ENCODE measurements at regions not wholly inside any gene's neighbourhood (a gene's known extent, or its start where the extent isn't known, plus 50 kb on each side); places are given as distances from the start of the nearest gene placed in this dataset.

GRCh38 chr2:147715807-147716206, 129.0 kb upstream of the ACVR2A start:
- H3K27ac ChIP-seq (ENCODE audit: low read depth, low read length) = no peak overlapping the region

DNA sequence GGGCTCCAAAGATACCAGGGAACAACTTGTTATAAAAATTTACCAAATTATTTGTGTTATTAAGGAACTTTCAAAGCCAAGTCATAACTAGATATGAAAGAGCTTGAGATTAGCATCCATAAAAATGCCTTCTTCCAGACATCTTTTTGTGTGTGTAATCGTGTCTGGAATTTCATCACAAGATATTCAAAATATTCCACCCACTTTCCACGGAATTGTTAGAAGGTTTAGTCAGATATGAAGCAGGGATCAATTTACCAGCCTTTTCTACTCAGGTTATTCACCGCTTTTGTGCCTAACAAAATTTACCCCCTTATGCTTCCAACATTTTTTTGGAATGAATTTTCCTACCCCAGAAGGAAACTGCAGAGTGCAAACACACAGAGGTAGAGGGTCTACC, 130.2 kb upstream of the ACVR2A start:
- WGBS, 3 donors = 72 to 86% (median 82%) methylated on average over 3 of the region's 3 CpGs

DNA sequence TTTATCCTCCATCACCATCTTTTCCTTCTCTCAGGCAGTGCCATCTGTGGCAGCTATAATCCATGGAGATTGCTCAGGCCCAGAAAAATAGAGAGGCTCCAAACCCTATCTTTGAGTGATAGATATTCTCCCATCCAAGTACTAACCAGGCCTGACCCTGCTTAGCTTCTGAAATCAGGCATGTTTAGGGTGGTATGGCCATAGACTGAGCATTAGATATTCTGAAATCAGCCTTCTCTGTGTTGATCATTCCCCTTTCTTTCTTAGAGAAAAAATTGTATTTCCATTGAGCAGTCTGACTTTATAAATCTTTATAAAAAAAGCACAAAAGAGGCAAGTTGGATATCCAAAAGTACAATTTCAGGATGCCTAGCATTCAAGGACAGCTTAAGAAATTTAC, 131.5 kb upstream of the ACVR2A start:
- H3K27ac ChIP-seq (ENCODE audit: low read depth, low read length) = no peak overlapping the region

More for the DNA sequence above, 130.2 kb upstream of the ACVR2A start:
- H3K27ac ChIP-seq (ENCODE audit: low read depth, low read length) = no peak overlapping the region

DNA sequence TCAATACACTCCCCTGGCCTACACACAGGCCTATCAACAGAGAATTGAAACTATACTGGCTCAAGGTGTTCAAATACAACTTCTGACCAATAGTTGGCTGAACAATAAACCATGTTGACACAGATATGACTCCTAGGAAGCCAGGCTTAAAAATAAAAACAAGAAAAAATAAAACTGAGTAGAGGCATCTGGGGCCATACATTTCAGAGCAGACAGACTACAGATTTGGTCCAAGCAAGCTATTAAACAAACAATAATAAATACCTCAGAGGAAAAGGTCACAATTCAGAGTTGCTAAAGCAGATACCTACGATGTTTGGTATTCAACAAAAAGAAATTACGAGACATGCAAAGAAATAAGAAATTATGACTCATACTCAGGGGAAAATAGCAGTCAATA, 132.8 kb upstream of the ACVR2A start:
- 80 to 86% (median 85%) methylated on average over 2 of the region's 2 CpGs for WGBS, 3 donors

DNA sequence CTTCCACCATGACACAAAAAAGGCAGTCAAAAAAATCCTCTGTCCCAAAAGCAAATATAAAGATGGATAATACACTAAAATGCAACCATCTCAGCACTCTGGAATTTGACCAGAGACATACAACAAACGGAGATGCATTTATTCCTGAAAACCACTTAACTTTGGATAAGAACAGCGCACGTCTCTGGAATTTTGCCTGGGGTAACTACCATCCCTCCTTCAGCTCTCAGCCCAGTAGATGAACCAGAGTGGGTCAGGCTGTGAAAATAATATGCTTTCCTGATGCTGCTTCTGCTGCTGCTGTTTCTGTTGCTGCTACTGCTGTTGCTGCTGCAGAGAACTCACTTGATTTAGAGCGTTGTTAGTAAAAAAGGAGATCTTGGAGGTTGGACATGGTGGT, 133.8 kb upstream of the ACVR2A start:
- H3K27ac ChIP-seq (ENCODE audit: low read depth, low read length) = no peak overlapping the region
- 93 to 98% (median 93%) methylated on average over 4 of the region's 4 CpGs for WGBS, 3 donors

More for the DNA sequence above, 132.8 kb upstream of the ACVR2A start:
- no peak overlapping the region for H3K27ac ChIP-seq (ENCODE audit: low read depth, low read length)

GRCh38 chr2:147709655-147710054, 135.2 kb upstream of the ACVR2A start:
- no peak overlapping the region for H3K27ac ChIP-seq (ENCODE audit: low read depth, low read length)

DNA sequence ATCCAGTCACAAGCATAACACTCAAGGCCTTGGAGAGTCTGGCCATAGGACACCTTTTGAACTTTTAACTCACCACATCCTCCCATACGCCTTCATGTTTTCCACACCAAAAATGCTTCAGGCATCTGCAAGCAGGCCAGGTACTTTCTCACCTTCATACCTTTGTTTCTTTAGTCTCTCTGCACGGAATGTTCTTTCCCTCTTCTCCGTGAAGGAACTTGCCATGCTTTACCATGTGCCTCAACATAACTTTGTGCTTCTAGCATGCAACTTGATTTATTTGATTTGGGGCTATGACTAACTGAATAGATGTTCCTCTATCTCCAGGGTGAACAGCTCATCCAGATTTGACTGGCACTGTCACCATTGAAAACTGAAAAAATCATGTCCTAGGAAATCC, 141.7 kb upstream of the ACVR2A start:
- 59 to 77% (median 62%) methylated on average over 3 of the region's 3 CpGs for WGBS, 3 donors
- H3K27ac ChIP-seq (ENCODE audit: low read depth, low read length) = no peak overlapping the region

DNA sequence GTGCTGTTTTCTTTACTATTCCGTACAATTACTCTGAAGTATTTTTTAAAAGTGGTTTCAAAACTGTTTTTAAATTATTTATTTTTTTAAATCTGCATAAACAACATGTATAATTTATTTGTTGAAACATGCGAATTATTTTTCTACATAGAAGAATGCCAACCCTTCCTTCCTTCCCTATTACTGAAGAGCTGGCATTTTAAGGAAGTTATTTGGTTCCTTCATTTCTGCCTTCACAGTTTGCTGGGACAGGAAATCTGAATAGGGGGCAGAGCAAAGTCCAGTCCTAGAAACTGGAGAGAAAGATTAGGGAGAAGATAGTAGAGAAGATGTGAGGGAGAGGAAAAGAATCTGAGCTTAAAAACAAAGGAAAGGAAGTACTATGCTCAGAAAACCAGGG, 146.7 kb upstream of the ACVR2A start:
- 86 to 90% (median 86%) methylated on average over 2 of the region's 2 CpGs for WGBS, 3 donors
- no peak overlapping the region for H3K27ac ChIP-seq (ENCODE audit: low read depth, low read length)

- WGBS, 3 donors = 60 to 96% (median 90%) methylated on average over 2 of the region's 2 CpGs
- H3K27ac ChIP-seq (ENCODE audit: low read depth, low read length) = no peak overlapping the region
These were observed 148.4 kb upstream of the ACVR2A start for GRCh38 chr2:147696426-147696825.

GRCh38 chr2:147689220-147689909, 155.5 kb upstream of the ACVR2A start:
- WGBS, 3 donors = 47 to 62% (median 51%) methylated on average over 2 of the region's 2 CpGs
- no peak overlapping the region for H3K27ac ChIP-seq (ENCODE audit: low read depth, low read length)

- 45 to 75% (median 50%) methylated on average over 1 of the region's 1 CpG for WGBS, 3 donors
- no peak overlapping the region for H3K27ac ChIP-seq (ENCODE audit: low read depth, low read length)
These were observed 156.6 kb upstream of the ACVR2A start for GRCh38 chr2:147688242-147688641.

DNA sequence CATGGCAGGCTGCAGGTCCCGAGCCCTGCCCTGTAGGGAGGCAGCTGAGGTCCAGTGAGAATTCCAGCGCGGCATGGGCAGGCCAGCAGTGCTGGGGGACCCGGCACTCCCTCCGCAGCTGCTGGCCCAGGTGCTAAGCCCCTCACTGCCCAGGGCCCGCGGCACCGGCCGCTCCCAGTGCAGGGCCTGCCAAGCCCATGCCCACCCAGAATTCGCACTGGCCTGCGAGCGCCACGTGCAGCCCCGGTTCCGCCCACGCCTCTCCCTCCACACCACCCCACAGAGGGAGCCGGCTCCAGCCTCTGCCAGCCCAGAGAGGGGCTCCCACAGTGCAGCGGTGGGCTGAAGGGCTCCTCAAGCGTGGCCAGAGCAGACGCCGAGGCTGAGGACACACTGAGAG, 158.5 kb upstream of the ACVR2A start:
- 88 to 98% (median 92%) methylated on average over 20 to 21 of the region's 21 CpGs for WGBS, 3 donors

GRCh38 chr2:147684903-147685302, 159.9 kb upstream of the ACVR2A start:
- WGBS, 3 donors = 87 to 91% (median 87%) methylated on average over 4 of the region's 4 CpGs

More for the DNA sequence above, 158.5 kb upstream of the ACVR2A start:
- no peak overlapping the region for H3K27ac ChIP-seq (ENCODE audit: low read depth, low read length)

DNA sequence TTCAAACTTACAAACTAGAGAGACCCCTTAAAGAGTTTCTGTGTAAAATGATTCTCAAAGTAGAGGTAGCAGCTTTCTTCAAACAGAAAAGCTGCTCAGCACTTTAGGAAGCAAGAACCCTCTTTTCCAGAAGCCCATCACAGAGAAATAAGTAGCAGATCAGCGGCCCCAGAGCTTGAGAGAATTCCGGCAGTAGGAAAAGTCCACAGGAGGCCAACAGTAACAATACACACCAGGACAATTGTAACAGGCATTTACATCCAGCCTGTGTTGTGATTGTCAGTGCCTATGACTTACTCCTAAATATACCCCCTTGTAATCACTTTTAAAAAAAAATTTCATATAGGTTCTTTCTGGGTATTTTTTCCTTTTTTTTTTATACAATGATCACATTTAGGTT, 161.4 kb upstream of the ACVR2A start:
- no peak overlapping the region for H3K27ac ChIP-seq (ENCODE audit: low read depth, low read length)
- 83 to 97% (median 89%) methylated on average over 2 of the region's 2 CpGs for WGBS, 3 donors

More at GRCh38 chr2:147684903-147685302, 159.9 kb upstream of the ACVR2A start:
- H3K27ac ChIP-seq (ENCODE audit: low read depth, low read length) = no peak overlapping the region

DNA sequence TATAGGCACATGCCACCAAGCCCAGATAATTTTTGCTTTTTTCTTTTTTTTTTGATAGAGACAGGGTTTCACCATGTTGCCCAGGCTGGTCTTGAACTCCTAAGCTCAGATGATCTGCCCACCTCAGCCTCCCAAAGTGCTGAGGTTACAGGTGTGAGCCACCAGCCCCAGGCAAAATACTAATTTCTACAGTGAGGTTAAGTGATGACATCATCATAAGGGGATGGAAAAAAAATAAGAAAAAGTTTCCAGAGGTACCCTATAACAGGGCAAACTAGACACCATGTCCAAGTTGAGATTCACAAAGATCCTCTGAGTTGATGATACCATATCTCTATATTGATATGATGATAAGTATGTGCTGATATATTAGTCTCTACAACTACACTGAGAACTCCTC, 163.7 kb upstream of the ACVR2A start:
- no peak overlapping the region for H3K27ac ChIP-seq (ENCODE audit: low read depth, low read length)

DNA sequence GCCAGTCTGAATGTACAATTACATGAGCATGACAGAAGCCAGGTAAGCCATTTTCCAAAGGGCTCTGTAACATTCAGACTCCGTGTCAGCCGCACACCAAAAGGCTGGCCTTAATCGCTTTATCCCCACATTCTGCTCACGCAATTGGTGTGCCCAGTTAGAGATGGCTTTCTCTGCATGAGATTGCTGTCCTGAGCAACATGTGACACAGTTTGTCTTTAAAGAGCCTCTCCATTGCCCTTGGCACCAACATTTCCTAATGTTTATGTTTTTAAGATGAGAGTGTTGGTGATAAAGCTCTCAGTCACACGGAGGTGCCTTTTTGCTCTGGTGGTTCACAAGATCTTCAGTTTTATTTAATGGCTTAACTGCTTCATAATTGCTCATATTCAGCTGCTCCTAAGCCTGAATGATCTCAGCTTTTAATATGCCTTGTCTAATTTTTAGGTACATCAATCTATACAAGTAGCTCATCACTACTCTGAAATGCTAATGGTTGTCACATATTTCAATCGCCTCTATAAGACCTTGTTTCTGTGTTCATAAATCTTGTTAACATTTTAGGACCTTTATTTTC, 164.8 kb upstream of the ACVR2A start:
- WGBS, 3 donors = 79 to 87% (median 81%) methylated on average over 6 of the region's 6 CpGs

DNA sequence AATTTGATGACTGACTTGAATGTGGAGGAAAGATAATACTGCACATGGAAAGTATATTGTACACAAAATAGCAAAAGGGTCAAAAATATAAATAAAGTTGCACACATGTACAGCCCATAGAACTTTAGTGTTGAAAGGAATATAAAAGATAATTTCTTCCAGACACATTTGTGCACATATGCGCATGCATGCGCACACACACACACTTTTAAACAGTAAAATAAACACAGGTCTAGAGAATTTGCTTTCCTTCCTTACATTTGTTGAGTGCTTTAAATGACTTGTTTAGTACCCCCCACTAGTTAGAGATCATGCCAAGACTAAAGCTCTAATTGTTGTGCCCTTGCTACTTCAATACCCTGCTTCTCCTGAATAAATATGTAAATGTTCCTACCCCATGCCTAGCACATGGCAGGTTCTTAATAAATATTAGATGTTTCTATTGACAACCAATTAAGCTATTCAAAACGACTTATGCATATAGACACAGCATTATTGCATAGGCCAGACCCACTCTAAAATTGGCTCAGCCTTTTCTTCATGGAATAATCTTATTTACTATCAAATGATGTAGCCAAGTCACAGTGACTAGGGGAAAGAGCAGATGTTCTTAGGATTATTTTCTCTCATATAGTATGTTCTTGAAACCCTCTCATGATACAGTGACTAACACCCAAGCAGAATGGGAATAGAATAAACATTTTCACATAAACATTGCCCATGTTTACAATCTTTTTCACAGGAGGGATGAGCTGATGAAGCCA, 165.5 kb upstream of the ACVR2A start:
- 77 to 88% (median 86%) methylated on average over 3 of the region's 3 CpGs for WGBS, 3 donors
- H3K27ac ChIP-seq (ENCODE audit: low read depth, low read length) = no peak overlapping the region

More for the DNA sequence above, 164.8 kb upstream of the ACVR2A start:
- no peak overlapping the region for H3K27ac ChIP-seq (ENCODE audit: low read depth, low read length)

DNA sequence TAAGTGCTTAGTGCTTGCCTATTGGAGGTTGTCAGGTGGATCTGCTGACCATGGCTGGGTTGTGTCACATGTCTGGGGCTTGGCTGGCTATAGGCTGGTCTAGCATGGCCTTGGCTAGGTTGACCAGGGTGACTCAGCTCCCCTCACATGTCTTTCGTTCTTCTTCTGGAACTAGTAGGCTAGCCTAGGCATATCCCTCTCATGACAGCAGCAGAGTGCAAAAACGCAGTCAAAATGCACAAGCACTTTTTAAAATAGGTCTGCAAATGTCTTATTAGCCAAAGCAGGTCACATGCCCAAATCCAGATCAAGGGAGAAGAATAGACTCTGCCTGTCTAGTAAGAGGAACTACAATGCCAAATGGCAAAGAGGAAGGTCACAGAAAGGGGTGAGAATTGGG, 179.7 kb upstream of the ACVR2A start:
- H3K27ac ChIP-seq (ENCODE audit: low read depth, low read length) = no peak overlapping the region
- WGBS, 3 donors = 81 to 88% (median 84%) methylated on average over 2 of the region's 2 CpGs

- no peak overlapping the region for H3K27ac ChIP-seq (ENCODE audit: low read depth, low read length)
- 53 to 70% (median 61%) methylated on average over 2 of the region's 2 CpGs for WGBS, 3 donors
These were observed 180.9 kb upstream of the ACVR2A start for GRCh38 chr2:147663962-147664361.

Data from adipose tissue (tissue), 3 donors.